Activated CD4-positive, alpha-beta T cell treated with anti-CD3 and anti-CD28 coated beads, Interleukin-2, Interleukin-6, amounts not matched to agents 100 ng/mL and 50 ng/mL, durations not matched to agents 16 hours and 8 hours (primary cell): ENCODE measurements at regions not wholly inside any gene's neighbourhood (a gene's known extent, or its start where the extent isn't known, plus 50 kb on each side); places are given as distances from the start of the nearest gene placed in this dataset.
"Not testable (repeated sequence)": the region's sequence is repeated elsewhere in the genome, so short reads cannot be mapped to it uniquely, and the experiment has no call there.

Source experiments
- DNase-seq: peaks from one replicate; pipeline ENCODE4 v3.0.0-alpha.2; 2020

- DNase-seq: no peak
Measured at GRCh38 chr5:75839547-75839946, 122.3 kb upstream of the POC5 start.

- DNase-seq: no peak
Measured at GRCh38 chr5:75837258-75837841, 120.1 kb upstream of the POC5 start.

GRCh38 chr5:75831561-75831960 is 114.3 kb upstream of the POC5 start:
- no peak for DNase-seq

GRCh38 chr5:75828029-75828428 is 110.8 kb upstream of the POC5 start:
- DNase-seq: no peak

- DNase-seq: no peak
Measured at GRCh38 chr5:75824323-75824722, 107.1 kb upstream of the POC5 start.

GRCh38 chr5:75823811-75824210 is 106.6 kb upstream of the POC5 start:
- no peak for DNase-seq

GRCh38 chr5:75818661-75819060 is 101.4 kb upstream of the POC5 start:
- no peak for DNase-seq

GRCh38 chr5:75799695-75800094 is 82.5 kb upstream of the POC5 start:
- DNase-seq: not testable (repeated sequence)

- DNase-seq: not testable (repeated sequence)
Measured at GRCh38 chr5:75769338-75769737, 52.1 kb upstream of the POC5 start.
